ENCODE measurements at regions not wholly inside any gene's neighbourhood (a gene's known extent, or its start where the extent isn't known, plus 50 kb on each side); places are given as distances from the start of the nearest gene placed in this dataset.
"Not testable (repeated sequence)": the region's sequence is repeated elsewhere in the genome, so short reads cannot be mapped to it uniquely, and the experiment has no call there.

- Histone ChIP-seq H3K4me3 (ENCODE audit: low read length in 2 of 2) (no peak overlapping the region), H3K9ac (ENCODE audit: low read length in 2 of 2) (no peak overlapping the region), H3K4me1 (ENCODE audit: control insufficient read depth, insufficient read depth, low read length) (no peaks in the 10 kb centered on the region), H3K36me3 (ENCODE audit: control insufficient read depth in 2 of 2, insufficient read depth in 2 of 2, low read length in 2 of 2) (no peaks in the 10 kb centered on the region), H3K27ac (ENCODE audit: low read length) (no peak overlapping the region), H3K27me3 (ENCODE audit: control insufficient read depth in 1 of 2, insufficient read depth in 2 of 2, low read length in 2 of 2) (no peaks in the 10 kb centered on the region), H3K9me3 (ENCODE audit: control insufficient read depth in 2 of 2, low read length in 2 of 2) (no peaks in the 10 kb centered on the region)
Measured at GRCh38 chrX:25442499-25442898, 426.7 kb upstream of the ARX start.

- H3K27me3 ChIP-seq (ENCODE audit: control insufficient read depth in 1 of 2, insufficient read depth in 2 of 2, low read length in 2 of 2), result peaks cover 0 to 2% of the 10 kb centered on the region in 2 donors
Measured at GRCh38 chrX:25433307-25433706, 417.5 kb upstream of the ARX start.

GRCh38 chrX:25432396-25432795, 416.6 kb upstream of the ARX start:
- Histone ChIP-seq H3K27ac (ENCODE audit: low read length) (no peak overlapping the region), H3K27me3 (ENCODE audit: control insufficient read depth in 1 of 2, insufficient read depth in 2 of 2, low read length in 2 of 2) (peaks cover 0 to 2% of the 10 kb centered on the region in 2 donors), H3K9me3 (ENCODE audit: control insufficient read depth in 2 of 2, low read length in 2 of 2) (no peaks in the 10 kb centered on the region), H3K4me3 (ENCODE audit: low read length in 2 of 2) (no peak overlapping the region), H3K4me1 (ENCODE audit: control insufficient read depth, insufficient read depth, low read length) (no peaks in the 10 kb centered on the region), H3K36me3 (ENCODE audit: control insufficient read depth in 2 of 2, insufficient read depth in 2 of 2, low read length in 2 of 2) (no peaks in the 10 kb centered on the region), H3K9ac (ENCODE audit: low read length in 2 of 2) (no peak overlapping the region)

More at GRCh38 chrX:25433307-25433706, 417.5 kb upstream of the ARX start:
- no peaks in the 10 kb centered on the region for H3K9me3 ChIP-seq (ENCODE audit: control insufficient read depth in 2 of 2, low read length in 2 of 2)
- no peaks in the 10 kb centered on the region for H3K4me1 ChIP-seq (ENCODE audit: control insufficient read depth, insufficient read depth, low read length)
- no peak overlapping the region for H3K4me3 ChIP-seq (ENCODE audit: low read length in 2 of 2)
- H3K36me3 ChIP-seq (ENCODE audit: control insufficient read depth in 2 of 2, insufficient read depth in 2 of 2, low read length in 2 of 2), result no peaks in the 10 kb centered on the region
- H3K27ac ChIP-seq (ENCODE audit: low read length), result no peak overlapping the region
- no peak overlapping the region for H3K9ac ChIP-seq (ENCODE audit: low read length in 2 of 2)

GRCh38 chrX:25427873-25428555, 412.2 kb upstream of the ARX start:
- H3K9me3 ChIP-seq (ENCODE audit: control insufficient read depth in 2 of 2, low read length in 2 of 2), result no peaks in the 10 kb centered on the region
- H3K27ac ChIP-seq (ENCODE audit: low read length), result no peak overlapping the region
- H3K4me3 ChIP-seq (ENCODE audit: low read length in 2 of 2), result no peak overlapping the region
- no peaks in the 10 kb centered on the region for H3K27me3 ChIP-seq (ENCODE audit: control insufficient read depth in 1 of 2, insufficient read depth in 2 of 2, low read length in 2 of 2)
- H3K36me3 ChIP-seq (ENCODE audit: control insufficient read depth in 2 of 2, insufficient read depth in 2 of 2, low read length in 2 of 2), result no peaks in the 10 kb centered on the region
- no peaks in the 10 kb centered on the region for H3K4me1 ChIP-seq (ENCODE audit: control insufficient read depth, insufficient read depth, low read length)
- no peak overlapping the region for H3K9ac ChIP-seq (ENCODE audit: low read length in 2 of 2)

- H3K9ac ChIP-seq (ENCODE audit: low read length in 2 of 2); H3K4me3 ChIP-seq (ENCODE audit: low read length in 2 of 2); H3K27ac ChIP-seq (ENCODE audit: low read length); H3K9me3 ChIP-seq (ENCODE audit: control insufficient read depth in 2 of 2, low read length in 2 of 2); H3K36me3 ChIP-seq (ENCODE audit: control insufficient read depth in 2 of 2, insufficient read depth in 2 of 2, low read length in 2 of 2); H3K4me1 ChIP-seq (ENCODE audit: control insufficient read depth, insufficient read depth, low read length); H3K27me3 ChIP-seq (ENCODE audit: control insufficient read depth in 1 of 2, insufficient read depth in 2 of 2, low read length in 2 of 2): not testable (repeated sequence)
Measured at GRCh38 chrX:25404163-25404562, 388.4 kb upstream of the ARX start.

GRCh38 chrX:25389266-25389665, 373.5 kb upstream of the ARX start:
- Histone ChIP-seq H3K9me3 (ENCODE audit: control insufficient read depth in 2 of 2, low read length in 2 of 2) (peaks cover 0 to 6% of the 10 kb centered on the region in 2 donors), H3K4me1 (ENCODE audit: control insufficient read depth, insufficient read depth, low read length) (no peaks in the 10 kb centered on the region), H3K27ac (ENCODE audit: low read length) (no peak overlapping the region), H3K9ac (ENCODE audit: low read length in 2 of 2) (no peak overlapping the region), H3K4me3 (ENCODE audit: low read length in 2 of 2) (no peak overlapping the region), H3K36me3 (ENCODE audit: control insufficient read depth in 2 of 2, insufficient read depth in 2 of 2, low read length in 2 of 2) (no peaks in the 10 kb centered on the region), H3K27me3 (ENCODE audit: control insufficient read depth in 1 of 2, insufficient read depth in 2 of 2, low read length in 2 of 2) (no peaks in the 10 kb centered on the region)

- no peaks in the 10 kb centered on the region for H3K9me3 ChIP-seq (ENCODE audit: control insufficient read depth in 2 of 2, low read length in 2 of 2)
- no peaks in the 10 kb centered on the region for H3K36me3 ChIP-seq (ENCODE audit: control insufficient read depth in 2 of 2, insufficient read depth in 2 of 2, low read length in 2 of 2)
- H3K27ac ChIP-seq (ENCODE audit: low read length), result no peak overlapping the region
- no peak overlapping the region for H3K9ac ChIP-seq (ENCODE audit: low read length in 2 of 2)
- no peaks in the 10 kb centered on the region for H3K27me3 ChIP-seq (ENCODE audit: control insufficient read depth in 1 of 2, insufficient read depth in 2 of 2, low read length in 2 of 2)
- no peak overlapping the region for H3K4me3 ChIP-seq (ENCODE audit: low read length in 2 of 2)
- no peaks in the 10 kb centered on the region for H3K4me1 ChIP-seq (ENCODE audit: control insufficient read depth, insufficient read depth, low read length)
Measured at GRCh38 chrX:25383196-25383595, 367.4 kb upstream of the ARX start.

GRCh38 chrX:25356456-25356855, 340.7 kb upstream of the ARX start:
- no peaks in the 10 kb centered on the region for H3K4me1 ChIP-seq (ENCODE audit: control insufficient read depth, insufficient read depth, low read length)
- no peaks in the 10 kb centered on the region for H3K9me3 ChIP-seq (ENCODE audit: control insufficient read depth in 2 of 2, low read length in 2 of 2)
- H3K36me3 ChIP-seq (ENCODE audit: control insufficient read depth in 2 of 2, insufficient read depth in 2 of 2, low read length in 2 of 2), result no peaks in the 10 kb centered on the region
- no peaks in the 10 kb centered on the region for H3K27me3 ChIP-seq (ENCODE audit: control insufficient read depth in 1 of 2, insufficient read depth in 2 of 2, low read length in 2 of 2)
- no peak overlapping the region for H3K9ac ChIP-seq (ENCODE audit: low read length in 2 of 2)
- no peak overlapping the region for H3K27ac ChIP-seq (ENCODE audit: low read length)
- no peak overlapping the region for H3K4me3 ChIP-seq (ENCODE audit: low read length in 2 of 2)

GRCh38 chrX:25344161-25344936, 328.6 kb upstream of the ARX start:
- no peak overlapping the region for H3K27ac ChIP-seq (ENCODE audit: low read length)
- H3K4me1 ChIP-seq (ENCODE audit: control insufficient read depth, insufficient read depth, low read length), result no peaks in the 10 kb centered on the region
- H3K36me3 ChIP-seq (ENCODE audit: control insufficient read depth in 2 of 2, insufficient read depth in 2 of 2, low read length in 2 of 2), result no peaks in the 10 kb centered on the region
- no peak overlapping the region for H3K4me3 ChIP-seq (ENCODE audit: low read length in 2 of 2)
- H3K27me3 ChIP-seq (ENCODE audit: control insufficient read depth in 1 of 2, insufficient read depth in 2 of 2, low read length in 2 of 2), result no peaks in the 10 kb centered on the region
- H3K9ac ChIP-seq (ENCODE audit: low read length in 2 of 2), result no peak overlapping the region
- H3K9me3 ChIP-seq (ENCODE audit: control insufficient read depth in 2 of 2, low read length in 2 of 2), result no peaks in the 10 kb centered on the region

- Histone ChIP-seq H3K27me3 (ENCODE audit: control insufficient read depth in 1 of 2, insufficient read depth in 2 of 2, low read length in 2 of 2) (no peaks in the 10 kb centered on the region), H3K4me3 (ENCODE audit: low read length in 2 of 2) (no peak overlapping the region), H3K4me1 (ENCODE audit: control insufficient read depth, insufficient read depth, low read length) (no peaks in the 10 kb centered on the region), H3K9me3 (ENCODE audit: control insufficient read depth in 2 of 2, low read length in 2 of 2) (no peaks in the 10 kb centered on the region), H3K9ac (ENCODE audit: low read length in 2 of 2) (no peak overlapping the region), H3K36me3 (ENCODE audit: control insufficient read depth in 2 of 2, insufficient read depth in 2 of 2, low read length in 2 of 2) (no peaks in the 10 kb centered on the region), H3K27ac (ENCODE audit: low read length) (no peak overlapping the region)
Measured at GRCh38 chrX:25343060-25343459, 327.3 kb upstream of the ARX start.

- Histone ChIP-seq H3K4me1 (ENCODE audit: control insufficient read depth, insufficient read depth, low read length) (no peaks in the 10 kb centered on the region), H3K4me3 (ENCODE audit: low read length in 2 of 2) (no peak overlapping the region), H3K27me3 (ENCODE audit: control insufficient read depth in 1 of 2, insufficient read depth in 2 of 2, low read length in 2 of 2) (no peaks in the 10 kb centered on the region), H3K9me3 (ENCODE audit: control insufficient read depth in 2 of 2, low read length in 2 of 2) (no peaks in the 10 kb centered on the region), H3K9ac (ENCODE audit: low read length in 2 of 2) (no peak overlapping the region), H3K27ac (ENCODE audit: low read length) (no peak overlapping the region), H3K36me3 (ENCODE audit: control insufficient read depth in 2 of 2, insufficient read depth in 2 of 2, low read length in 2 of 2) (no peaks in the 10 kb centered on the region)
Measured at GRCh38 chrX:25337841-25338240, 322.1 kb upstream of the ARX start.
